Liver (tissue), 7 donors: ENCODE measurements at regions not wholly inside any gene's neighbourhood (a gene's known extent, or its start where the extent isn't known, plus 50 kb on each side); places are given as distances from the start of the nearest gene placed in this dataset.

Experiments used
- DNase-seq: peaks from one replicate; pipeline ENCODE4 v3.0.0-alpha.2; 2017; ENCODE audit warnings: low spot score
- H3K27ac ChIP-seq, 2 donors: one replicate each; pipeline ENCODE4 v1.7.0; 2013; ENCODE audit warnings: inconsistent platforms in 2 of 2, low read length in 2 of 2, control low read depth in 1 of 2, low read depth in 1 of 2, mild to moderate bottlenecking in 1 of 2
- H3K27me3 ChIP-seq, 4 donors: one replicate each; pipeline versions ENCODE4 v1.6.1 to v1.7.0; 2013; ENCODE audit warnings: low read length in 3 of 4, inconsistent platforms in 1 of 4, mild to moderate bottlenecking in 1 of 4, moderate library complexity in 1 of 4; ENCODE audit not compliant: control insufficient read depth in 4 of 4, insufficient read depth in 4 of 4
- H3K36me3 ChIP-seq, 4 donors: one replicate each; pipeline versions ENCODE4 v1.6.1 to v1.7.0; 2013; ENCODE audit warnings: low read length in 3 of 4, mild to moderate bottlenecking in 3 of 4, low read depth in 1 of 4, moderate library complexity in 1 of 4; ENCODE audit not compliant: control insufficient read depth in 4 of 4, insufficient read depth in 3 of 4
- H3K4me1 ChIP-seq, 4 donors: one replicate each; pipeline versions ENCODE4 v1.6.1 to v1.7.0; 2013; ENCODE audit warnings: low read length in 3 of 4, mild to moderate bottlenecking in 3 of 4, moderate library complexity in 1 of 4; ENCODE audit not compliant: control insufficient read depth in 4 of 4, insufficient read depth in 4 of 4
- H3K4me3 ChIP-seq, 3 donors: one replicate each; pipeline versions ENCODE4 v1.6.1 to v1.7.0; 2013; ENCODE audit warnings: low read length in 3 of 3, control low read depth in 1 of 3, low read depth in 1 of 3, mild to moderate bottlenecking in 1 of 3
- H3K9ac ChIP-seq, 2 donors: one replicate each; pipeline ENCODE4 v1.7.0; 2013; ENCODE audit warnings: low read length in 2 of 2, mild to moderate bottlenecking in 2 of 2, moderate library complexity in 2 of 2, control low read depth in 1 of 2, low read depth in 1 of 2
- H3K9me3 ChIP-seq, 4 donors: one replicate each; pipeline versions ENCODE4 v1.6.1 to v1.7.0; 2013; ENCODE audit warnings: low read length in 3 of 4; ENCODE audit not compliant: control insufficient read depth in 4 of 4
- ATF3 ChIP-seq: IDR thresholded peaks from 2 replicates; pipeline ENCODE4 v1.6.1; 2016; ENCODE audit warnings: antibody characterized with exemption
- EGR1 ChIP-seq, 2 donors: IDR thresholded peaks; 2 replicates each; pipeline ENCODE4 v1.6.1; 2016 to 2018; ENCODE audit warnings: antibody characterized with exemption in 2 of 2, low read depth in 2 of 2
- FOXA1 ChIP-seq: IDR thresholded peaks from 2 replicates; pipeline ENCODE4 v1.6.1; 2016; ENCODE audit warnings: antibody characterized with exemption
- HNF4A ChIP-seq, 2 donors: conservative IDR thresholded peaks; 2 replicates each; pipeline ENCODE4 v1.6.1; 2016; ENCODE audit warnings: antibody characterized with exemption in 2 of 2, mild to moderate bottlenecking in 2 of 2
- MAX ChIP-seq: IDR thresholded peaks from 2 replicates; pipeline ENCODE4 v1.6.1; 2016; ENCODE audit warnings: antibody characterized with exemption
- NR2F2 ChIP-seq: IDR thresholded peaks from 2 replicates; pipeline ENCODE4 v1.6.1; 2016; ENCODE audit warnings: antibody characterized with exemption
- RAD21 ChIP-seq, 2 donors: IDR thresholded peaks; 2 replicates each; pipeline ENCODE4 v1.6.1; 2016; ENCODE audit warnings: antibody characterized with exemption in 2 of 2, mild to moderate bottlenecking in 2 of 2
- REST ChIP-seq: IDR thresholded peaks from 2 replicates; pipeline ENCODE4 v1.6.1; 2016; ENCODE audit warnings: antibody characterized with exemption, mild to moderate bottlenecking
- RXRA ChIP-seq, 2 donors: IDR thresholded peaks; 2 replicates each; pipeline ENCODE4 v1.6.1; 2017 to 2018; ENCODE audit warnings: antibody characterized with exemption in 2 of 2, mild to moderate bottlenecking in 1 of 2
- WGBS: extraction: QIAGEN DNeasy Blood & Tissue Kit; methylation state at CpG from one replicate; pipeline ENCODE4 v1.1.7; 2013; 5-methylcytosine and 5-hydroxymethylcytosine counted together
- donor health status: healthy.
- donor health status: healthy.
- donor health status: healthy.
- donor health status: healthy.

GRCh38 chr14:98278800-98279199, 993.2 kb downstream of the BCL11B start (continued):
- TF ChIP-seq REST (no peak), MAX (no peak), EGR1 (IDR thresholded peaks at IDR 0.05; ENCODE audit: low read depth in 2 of 2) (no peak)

GRCh38 chr14:98280436-98280835, 991.6 kb downstream of the BCL11B start:
- Histone ChIP-seq H3K4me3 (no peak overlapping the region), H3K9ac (no peak overlapping the region), H3K9me3 (no peaks in the 10 kb centered on the region), H3K36me3 (no peaks in the 10 kb centered on the region), H3K27me3 (peaks cover 0 to 3% (median 0%) of the 10 kb centered on the region in 4 donors), H3K27ac (no peak overlapping the region), H3K4me1 (no peaks in the 10 kb centered on the region)
- no peak for DNase-seq
- TF ChIP-seq RAD21 (IDR thresholded peaks at IDR 0.05) (no peak), RXRA (IDR thresholded peaks at IDR 0.05) (no peak)
- 74% methylated on average over 5 of the region's 5 CpGs for WGBS

GRCh38 chr14:98288825-98289224, 983.2 kb downstream of the BCL11B start:
- Histone ChIP-seq H3K4me3 (no peak overlapping the region), H3K4me1 (no peaks in the 10 kb centered on the region), H3K27ac (no peak overlapping the region), H3K36me3 (no peaks in the 10 kb centered on the region), H3K9ac (no peak overlapping the region), H3K9me3 (no peaks in the 10 kb centered on the region), H3K27me3 (peaks cover 0 to 2% (median 0%) of the 10 kb centered on the region in 4 donors)
- no peak for DNase-seq
- WGBS, result 79% methylated on average over 6 of the region's 6 CpGs
- TF ChIP-seq REST (no peak), ATF3 (no peak), RXRA (IDR thresholded peaks at IDR 0.05) (no peak), FOXA1 (no peak), NR2F2 (no peak), HNF4A (conservative IDR thresholded peaks at IDR 0.05) (no peak)
